OCI-LY7 (cell line): ENCODE measurements at regions not wholly inside any gene's neighbourhood (a gene's known extent, or its start where the extent isn't known, plus 50 kb on each side); places are given as distances from the start of the nearest gene placed in this dataset.

Source experiments
- BruUV-seq: library from RNA; stranded (reverse); fragments of 400-500 nt; replicated peaks from 2 replicates; lab custom pipeline; 2021; lab: Mats Ljungman, UMichigan
- CTCF ChIA-PET: fragments of 300-600 bp; sonication (Branson Sonifier 250); formaldehyde crosslinking; loops from one replicate; lab custom pipeline; 2022; ENCODE audit warnings: antibody characterized with exemption; ENCODE audit not compliant: unreplicated experiment; lab: Charles Lee
- POLR2A ChIA-PET: fragments of 300-600 bp; sonication (Branson Sonifier 250); formaldehyde crosslinking; loops from one replicate; lab custom pipeline; 2022; ENCODE audit warnings: antibody characterized with exemption; lab: Charles Lee
- DNase-seq: peaks from one replicate; pipeline ENCODE4 v3.0.0-alpha.2; 2015; ENCODE audit warnings: low spot score
- H2AFZ ChIP-seq: fragments of 200-600 bp; sonication (generic), shearing (Covaris generic); 2 replicates; pipeline ENCODE4 v1.6.1; 2014; ENCODE audit warnings: mild to moderate bottlenecking, antibody characterized with exemption, low read length, moderate library complexity
- H3K27ac ChIP-seq: fragments of 200-600 bp; sonication (generic); 2 replicates; pipeline ENCODE4 v1.5.1; 2014; ENCODE audit warnings: mixed run types, low read depth, mild to moderate bottlenecking, moderate library complexity, low read length, inconsistent platforms; ENCODE audit not compliant: poor library complexity, severe bottlenecking
- H3K36me3 ChIP-seq: fragments of 200-600 bp; sonication (generic); 2 replicates; pipeline ENCODE4 v1.6.1; 2014; ENCODE audit warnings: mild to moderate bottlenecking, antibody characterized with exemption, low read length, moderate library complexity, mixed read lengths; ENCODE audit not compliant: insufficient read depth
- H3K4me1 ChIP-seq: fragments of 200-600 bp; sonication (generic); 2 replicates; pipeline ENCODE4 v1.5.1; 2014; ENCODE audit warnings: mild to moderate bottlenecking, low read length; ENCODE audit not compliant: insufficient read depth, poor library complexity, severe bottlenecking
- H3K4me2 ChIP-seq: fragments of 200-600 bp; sonication (generic); 2 replicates; pipeline ENCODE4 v1.6.1; 2014; ENCODE audit warnings: mild to moderate bottlenecking, low read length
- H3K4me3 ChIP-seq: fragments of 200-600 bp; sonication (generic); 2 replicates; pipeline ENCODE4 v1.5.1; 2014; ENCODE audit warnings: mild to moderate bottlenecking, low read depth, low read length; ENCODE audit not compliant: poor library complexity, severe bottlenecking
- H3K79me2 ChIP-seq: fragments of 200-600 bp; sonication (generic); 2 replicates; pipeline ENCODE4 v1.6.1; 2016; ENCODE audit warnings: low read depth, mild to moderate bottlenecking, low read length, moderate library complexity, mixed read lengths; ENCODE audit not compliant: insufficient read depth
- H3K9me2 ChIP-seq: fragments of 200-600 bp; sonication (generic); 2 replicates; pipeline ENCODE4 v1.6.1; 2016; ENCODE audit warnings: mild to moderate bottlenecking, low read length, mixed read lengths; ENCODE audit not compliant: insufficient read depth
- H3K9me3 ChIP-seq: fragments of 200-600 bp; sonication (generic); 2 replicates; pipeline ENCODE4 v1.6.1; 2014; ENCODE audit warnings: mild to moderate bottlenecking, mixed run types, low read length, mixed read lengths
- H4K20me1 ChIP-seq: fragments of 200-600 bp; sonication (generic); 2 replicates; pipeline ENCODE4 v1.6.1; 2014; ENCODE audit warnings: mild to moderate bottlenecking, antibody characterized with exemption, low read length, moderate library complexity, mixed read lengths; ENCODE audit not compliant: insufficient read depth
- CTCF ChIP-seq: fragments of 200-600 bp; sonication (generic); conservative IDR thresholded peaks from 2 replicates; pipeline ENCODE4 v1.5.1; 2014; ENCODE audit warnings: mild to moderate bottlenecking, antibody characterized with exemption, low read length, moderate library complexity, mixed read lengths
- EZH2phosphoT487 ChIP-seq: fragments of 200-600 bp; sonication (generic); IDR thresholded peaks from 2 replicates; pipeline ENCODE4 v1.6.1; 2018; ENCODE audit warnings: low read depth, borderline replicate concordance, mild to moderate bottlenecking, mixed run types, antibody characterized with exemption, low read length, moderate library complexity, mixed read lengths
- intact Hi-C: fragments of 100-400 bp; cut with micrococcal nuclease; formaldehyde crosslinking; loops from one replicate; pipeline ENCODE4 v1.10.0; 2022; ENCODE audit not compliant: unreplicated experiment

GRCh38 chr9:80619356-80619755, 1047.6 kb downstream of the TLE4 start:
- no peaks in the 10 kb centered on the region for H3K79me2 ChIP-seq
- no peaks in the 10 kb centered on the region for H3K9me3 ChIP-seq
- no peak for DNase-seq
- CTCF ChIA-PET = no interaction called here
- no peak overlapping the region for H3K4me3 ChIP-seq
- no peak overlapping the region for H3K4me2 ChIP-seq
- H3K27ac ChIP-seq = no peak overlapping the region
- no peak overlapping the region for H2AFZ ChIP-seq
- no peaks in the 10 kb centered on the region for H3K4me1 ChIP-seq
- no peaks in the 10 kb centered on the region for H3K9me2 ChIP-seq
- BruUV-seq = no TSS peak
- no peaks in the 10 kb centered on the region for H3K36me3 ChIP-seq
- intact Hi-C loops = no loop called here
- no peak for TF ChIP-seq CTCF
- no peak for TF ChIP-seq EZH2phosphoT487
- no peaks in the 10 kb centered on the region for H4K20me1 ChIP-seq
- POLR2A ChIA-PET = no interaction called here

GRCh38 chr9:80615964-80616363, 1044.2 kb downstream of the TLE4 start:
- ChIA-PET CTCF (no interaction called here), POLR2A (no interaction called here)
- no peaks in the 10 kb centered on the region for H3K9me2 ChIP-seq

GRCh38 chr9:80605793-80606192, 1034.0 kb downstream of the TLE4 start:
- DNase-seq = no peak
- Histone ChIP-seq H4K20me1 (no peaks in the 10 kb centered on the region), H3K9me2 (no peaks in the 10 kb centered on the region), H2AFZ (no peak overlapping the region), H3K9me3 (no peaks in the 10 kb centered on the region), H3K36me3 (no peaks in the 10 kb centered on the region), H3K4me1 (no peaks in the 10 kb centered on the region), H3K79me2 (no peaks in the 10 kb centered on the region), H3K4me2 (no peak overlapping the region), H3K27ac (no peak overlapping the region), H3K4me3 (no peak overlapping the region)
- BruUV-seq = no TSS peak
- TF ChIP-seq CTCF (no peak), EZH2phosphoT487 (no peak)
- ChIA-PET POLR2A (no interaction called here), CTCF (no interaction called here)
- intact Hi-C loops = no loop called here

More at GRCh38 chr9:80615964-80616363, 1044.2 kb downstream of the TLE4 start:
- Histone ChIP-seq H2AFZ (no peak overlapping the region), H3K79me2 (no peaks in the 10 kb centered on the region), H3K4me2 (no peak overlapping the region), H4K20me1 (no peaks in the 10 kb centered on the region), H3K4me3 (no peak overlapping the region), H3K36me3 (no peaks in the 10 kb centered on the region), H3K4me1 (no peaks in the 10 kb centered on the region), H3K27ac (no peak overlapping the region), H3K9me3 (no peaks in the 10 kb centered on the region)
- TF ChIP-seq EZH2phosphoT487 (no peak), CTCF (no peak)
- no TSS peak for BruUV-seq
- DNase-seq = no peak
- intact Hi-C loops = no loop called here
